ENCODE measurements at regions not wholly inside any gene's neighbourhood (a gene's known extent, or its start where the extent isn't known, plus 50 kb on each side); places are given as distances from the start of the nearest gene placed in this dataset.
"Not testable (repeated sequence)": the region's sequence is repeated elsewhere in the genome, so short reads cannot be mapped to it uniquely, and the experiment has no call there.

DNA sequence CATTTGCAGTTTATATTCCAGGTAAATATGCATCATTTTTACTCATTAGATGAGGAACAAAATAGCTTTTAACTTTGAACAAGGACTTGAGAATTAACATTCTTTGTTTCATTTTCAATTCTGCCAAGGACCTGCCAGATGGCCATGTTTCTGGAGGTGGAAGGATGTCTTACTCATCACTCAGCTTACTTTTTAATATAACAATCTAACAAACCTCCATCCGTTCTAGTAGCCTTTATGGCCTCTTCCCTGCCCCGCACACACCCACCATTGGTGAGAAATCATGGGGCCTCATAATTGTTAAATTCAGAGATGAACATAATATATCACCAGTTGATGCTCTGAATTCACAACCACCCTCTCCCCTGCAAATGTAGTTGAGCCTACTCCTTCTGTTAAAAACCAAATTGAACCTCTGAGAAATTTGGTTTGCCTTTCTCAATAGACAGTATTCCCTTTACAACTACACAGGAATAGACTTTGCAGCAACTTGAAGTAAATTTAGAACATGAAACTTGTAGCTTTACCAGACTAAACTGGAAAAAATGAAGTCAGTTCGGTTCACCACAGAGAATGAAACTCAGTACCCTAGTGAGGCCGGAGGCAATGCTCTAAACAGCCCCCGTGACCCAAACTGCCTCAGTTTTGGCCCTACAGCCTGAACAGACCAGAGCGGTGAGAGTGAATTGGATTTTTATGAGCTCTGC lies 50.1 kb upstream of the ACSL4 start:
- DNase-seq: peak; percentile 1

DNA sequence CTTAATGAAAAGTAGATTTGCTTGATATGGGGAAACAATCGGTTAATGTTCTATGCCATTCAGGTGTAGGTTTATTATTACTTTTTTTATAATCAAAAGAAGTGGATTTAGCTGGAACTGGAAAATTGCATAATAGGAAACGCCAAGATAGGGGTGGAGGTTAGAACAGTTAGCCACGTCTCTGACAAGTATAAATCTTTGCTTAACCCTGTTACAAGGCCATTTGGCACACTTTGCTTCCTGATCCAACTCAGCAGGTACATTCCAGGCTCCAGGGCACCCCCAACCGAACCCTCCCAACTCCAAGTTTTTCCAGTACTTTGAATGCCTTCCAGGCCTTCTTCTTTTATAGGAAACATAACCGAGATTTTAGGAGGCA lies 50.6 kb upstream of the ACSL4 start:
- no peak for DNase-seq

- no peak for DNase-seq
Measured at GRCh38 chrX:109785053-109785452, 52.0 kb upstream of the ACSL4 start.

GRCh38 chrX:109790511-109790910 lies 57.5 kb upstream of the ACSL4 start:
- not testable (repeated sequence) for DNase-seq

GRCh38 chrX:109793191-109793590 lies 60.1 kb upstream of the ACSL4 start:
- DNase-seq: no peak

DNA sequence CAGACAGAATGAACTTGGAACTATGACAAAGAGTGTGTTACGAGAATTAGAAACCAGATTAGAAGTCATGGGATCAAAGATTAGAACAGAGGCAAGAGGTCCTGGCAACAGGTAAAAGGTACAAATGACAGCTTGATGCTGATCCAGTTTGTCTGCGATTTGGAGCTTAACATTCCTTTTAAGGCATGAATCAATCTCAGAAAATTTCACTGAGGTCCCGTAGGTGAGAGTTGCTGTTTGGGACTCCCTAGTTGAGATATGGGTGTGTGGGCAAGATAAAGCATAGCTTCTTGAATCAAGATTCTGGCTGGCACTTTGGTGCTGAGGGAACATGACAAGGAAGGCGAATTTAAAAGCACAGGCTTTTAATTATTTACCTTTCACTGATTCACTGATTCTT lies 62.6 kb upstream of the ACSL4 start:
- DNase-seq: no peak

GRCh38 chrX:109797311-109797975 lies 64.4 kb upstream of the ACSL4 start:
- no peak for DNase-seq

DNA sequence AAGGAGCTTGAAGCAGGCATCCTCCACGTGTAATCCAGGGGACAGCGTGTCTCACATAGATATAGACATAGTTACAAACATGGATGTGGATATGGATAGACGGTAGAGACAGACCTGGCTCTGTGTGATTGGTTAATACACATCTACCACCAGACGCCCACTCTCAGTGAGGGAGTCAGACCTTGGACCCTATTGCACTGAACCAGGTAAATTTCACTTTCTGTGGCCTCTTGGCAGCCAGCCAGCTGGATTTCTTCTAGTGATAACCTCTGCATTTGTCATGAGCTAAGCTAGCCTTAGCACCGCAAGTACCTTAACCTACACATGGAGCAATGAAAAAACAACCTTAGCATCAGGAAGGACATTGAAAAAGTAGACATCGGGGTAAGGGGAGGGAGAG lies 79.2 kb upstream of the ACSL4 start:
- no peak for DNase-seq

GRCh38 chrX:109813236-109813635 lies 80.2 kb upstream of the ACSL4 start:
- DNase-seq: no peak

GRCh38 chrX:109818976-109819375 lies 85.9 kb upstream of the ACSL4 start:
- no peak for DNase-seq

GRCh38 chrX:109822861-109823260 lies 89.8 kb upstream of the ACSL4 start:
- DNase-seq: no peak

DNA sequence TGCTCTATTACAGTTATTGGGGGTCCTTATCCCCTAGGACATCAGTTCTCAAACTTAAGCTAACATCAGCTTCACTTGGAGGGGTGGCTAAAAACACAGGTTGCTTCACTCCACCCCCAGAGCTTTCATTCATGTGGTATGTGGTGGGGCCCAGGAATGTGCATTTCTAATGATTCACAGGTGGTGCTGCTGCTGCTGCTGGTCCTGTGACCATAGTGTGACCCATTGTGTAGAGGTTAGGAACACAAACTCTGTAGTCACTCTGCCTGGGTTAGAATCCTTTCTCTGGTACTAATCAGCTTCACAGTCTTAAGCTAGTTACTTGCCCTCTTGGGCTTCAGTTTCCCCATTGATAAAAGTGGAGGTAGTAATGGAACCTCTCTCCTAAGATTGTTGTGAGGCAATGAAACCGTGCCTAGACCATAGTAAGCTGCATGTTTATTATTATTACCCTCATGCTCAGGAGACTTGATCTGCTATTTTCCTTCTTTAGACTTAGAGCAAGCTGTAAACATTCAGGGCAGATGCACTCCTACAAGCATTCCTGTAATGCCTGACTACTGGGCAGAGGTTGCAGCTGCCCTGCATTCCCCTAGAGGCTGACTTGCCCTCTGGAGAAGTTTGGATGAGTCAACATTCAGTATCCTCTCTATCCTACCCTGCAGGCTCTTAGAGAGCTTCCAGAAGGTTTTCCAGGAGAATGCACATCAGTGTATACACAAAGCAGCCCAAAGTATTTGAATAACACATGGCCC lies 94.1 kb upstream of the ACSL4 start:
- no peak for DNase-seq

GRCh38 chrX:109827772-109828171 lies 94.7 kb upstream of the ACSL4 start:
- no peak for DNase-seq

GRCh38 chrX:109830157-109830703 lies 97.2 kb upstream of the ACSL4 start:
- DNase-seq: no peak

- no peak for DNase-seq
Measured at GRCh38 chrX:109830704-109831206, 97.7 kb upstream of the ACSL4 start.

- DNase-seq: no peak
Measured at GRCh38 chrX:109831326-109831985, 98.4 kb upstream of the ACSL4 start.

DNA sequence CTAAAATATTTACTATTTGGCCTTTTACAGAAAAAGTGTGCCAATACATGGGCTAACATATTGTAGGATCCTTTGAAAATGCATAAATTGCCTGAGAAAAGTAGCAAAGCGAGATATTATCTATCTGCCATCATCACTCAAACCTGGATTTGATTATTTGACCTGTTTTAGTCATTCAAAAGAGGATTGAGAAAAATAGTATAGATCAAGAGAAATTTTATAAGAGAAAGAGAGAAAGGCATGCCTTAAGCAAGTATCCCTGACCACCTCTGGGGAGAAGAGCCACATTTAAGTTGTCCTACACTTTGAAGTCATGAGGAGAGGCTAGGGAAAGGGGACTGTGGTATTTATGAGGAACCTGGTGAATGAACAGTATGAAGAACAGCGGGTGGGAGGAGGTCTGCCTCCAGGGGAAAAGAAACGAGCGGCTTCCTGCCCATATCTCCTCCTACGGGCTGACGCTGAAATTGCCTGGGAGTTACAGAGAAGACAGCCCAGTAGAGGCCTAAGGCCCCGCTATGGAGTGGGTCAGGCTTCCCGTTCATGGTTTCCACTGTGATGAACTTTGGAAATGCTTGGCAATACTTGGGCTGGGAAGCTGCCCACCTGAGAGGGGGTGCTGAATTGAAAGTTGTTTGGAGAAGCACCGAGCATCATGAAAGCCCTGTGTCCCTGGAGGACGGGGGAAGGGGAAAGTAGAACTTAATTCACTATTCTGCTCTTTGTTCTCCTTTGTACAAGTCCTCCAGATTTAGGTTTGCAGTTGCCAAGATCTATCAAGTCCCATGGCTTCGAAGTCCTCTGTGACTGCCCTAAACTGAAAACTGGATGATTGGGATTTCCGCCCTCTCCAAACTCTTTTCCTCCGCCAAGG lies 106.9 kb upstream of the ACSL4 start:
- DNase-seq: no peak

DNA sequence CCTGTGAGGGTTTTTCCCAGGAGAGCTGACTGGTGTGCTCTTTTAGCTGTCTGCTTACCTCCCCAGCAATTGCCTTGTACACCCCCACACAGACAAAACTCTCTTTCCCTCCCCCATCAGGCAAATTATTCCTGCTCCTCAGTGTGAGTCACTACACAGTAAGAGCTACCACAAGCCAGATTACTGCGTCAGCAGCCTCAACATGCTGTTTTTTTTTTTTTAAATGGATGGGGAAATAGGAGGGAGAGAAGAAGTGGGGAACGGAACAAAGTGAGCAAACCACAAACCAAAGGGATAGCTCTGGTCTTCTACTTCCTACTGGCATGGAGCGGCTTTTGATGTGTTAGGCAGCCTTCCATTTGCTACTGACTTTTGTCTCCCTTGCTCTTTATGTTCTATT lies 107.5 kb upstream of the ACSL4 start:
- DNase-seq: no peak

DNA sequence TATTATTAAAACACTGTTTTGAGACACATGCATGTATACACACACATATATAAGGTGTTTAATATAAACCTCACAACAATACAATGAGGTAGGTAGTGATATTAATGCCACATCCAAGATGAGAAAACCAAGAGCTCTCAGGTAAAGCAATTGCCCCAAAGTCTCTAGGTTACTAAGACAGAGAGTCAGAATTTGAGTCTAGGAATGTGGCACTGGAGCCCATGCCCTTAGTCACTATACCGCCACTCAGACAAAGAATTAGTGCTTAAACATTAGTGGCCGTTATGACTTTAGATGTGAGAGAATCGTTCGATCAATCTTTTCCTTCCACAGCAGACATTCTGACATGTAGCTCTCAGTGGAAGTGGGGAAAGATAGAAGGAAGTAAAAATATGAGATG lies 108.2 kb upstream of the ACSL4 start:
- DNase-seq: no peak

- DNase-seq: no peak
Measured at GRCh38 chrX:109841869-109842579, 109.0 kb upstream of the ACSL4 start.

DNA sequence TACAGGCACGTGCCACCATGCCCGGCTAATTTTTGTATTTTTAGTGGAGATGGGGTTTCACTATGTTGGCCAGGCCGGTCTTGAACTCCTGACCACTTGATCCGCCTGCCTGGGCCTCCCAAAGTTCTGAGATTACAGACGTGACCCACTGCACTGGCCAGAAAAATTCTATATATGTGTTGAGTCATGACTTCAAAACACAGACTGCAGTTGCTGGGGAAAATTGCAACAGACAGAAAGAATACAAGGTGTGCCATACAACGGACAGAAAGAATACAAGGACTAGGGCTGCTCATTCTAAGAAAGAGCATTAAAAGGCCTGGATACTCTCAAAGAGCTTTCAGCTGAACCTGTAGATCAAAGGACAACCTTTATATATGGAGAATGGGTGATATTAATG lies 109.6 kb upstream of the ACSL4 start:
- no peak for DNase-seq
